ENCODE measurements at regions not wholly inside any gene's neighbourhood (a gene's known extent, or its start where the extent isn't known, plus 50 kb on each side); places are given as distances from the start of the nearest gene placed in this dataset.

GRCh38 chr5:54403121-54403520 is 52.4 kb upstream of the HSPB3 start:
- Histone ChIP-seq H3K27ac (ENCODE audit: low read depth in 1 of 2, low read length in 2 of 2) (no peak overlapping the region), H3K4me1 (ENCODE audit: control insufficient read depth in 4 of 4, insufficient read depth in 4 of 4, low read length in 3 of 4) (no peaks in the 10 kb centered on the region), H3K27me3 (ENCODE audit: control insufficient read depth in 4 of 4, insufficient read depth in 4 of 4, low read length in 3 of 4) (no peaks in the 10 kb centered on the region), H3K4me3 (ENCODE audit: low read depth in 1 of 3, low read length in 3 of 3) (no peak overlapping the region), H3K9ac (ENCODE audit: low read depth in 1 of 2, low read length in 2 of 2) (no peak overlapping the region), H3K9me3 (ENCODE audit: control insufficient read depth in 4 of 4, low read length in 3 of 4) (no peaks in the 10 kb centered on the region), H3K36me3 (ENCODE audit: control insufficient read depth in 4 of 4, insufficient read depth in 3 of 4, low read depth in 1 of 4, low read length in 3 of 4) (no peaks in the 10 kb centered on the region)
- WGBS = 96% methylated on average over 2 of the region's 2 CpGs
- DNase-seq (ENCODE audit: low spot score) = no peak
- no peak for TF ChIP-seq ATF3 (IDR thresholded peaks at IDR 0.05)
- TF ChIP-seq CTCF (IDR thresholded peaks at IDR 0.05; ENCODE audit: low read depth, low read length, missing input control) = no peak
- no peak for TF ChIP-seq RXRA (IDR thresholded peaks at IDR 0.05)
- no peak for TF ChIP-seq HNF4A (conservative IDR thresholded peaks at IDR 0.05)
- no peak for TF ChIP-seq RAD21 (IDR thresholded peaks at IDR 0.05)
- TF ChIP-seq FOXA1 (IDR thresholded peaks at IDR 0.05) = no peak
- TF ChIP-seq MAX (IDR thresholded peaks at IDR 0.05) = no peak
- TF ChIP-seq JUND (IDR thresholded peaks at IDR 0.05) = no peak
- TF ChIP-seq TAF1 (conservative IDR thresholded peaks at IDR 0.05) = no peak
- TF ChIP-seq SP1 (IDR thresholded peaks at IDR 0.05) = no peak
- no peak for TF ChIP-seq EGR1 (IDR thresholded peaks at IDR 0.05; ENCODE audit: low read depth in 2 of 2)
- no peak for TF ChIP-seq GABPA (IDR thresholded peaks at IDR 0.05 in 1 of 2, conservative IDR thresholded peaks at IDR 0.05 in 1 of 2)
- no peak for TF ChIP-seq ZBTB33 (IDR thresholded peaks at IDR 0.05)
- TF ChIP-seq YY1 (IDR thresholded peaks at IDR 0.05) = no peak
- TF ChIP-seq HNF4G (IDR thresholded peaks at IDR 0.05) = no peak
- TF ChIP-seq FOXA2 (IDR thresholded peaks at IDR 0.05) = no peak
- TF ChIP-seq NR2F2 (IDR thresholded peaks at IDR 0.05) = no peak
- no peak for TF ChIP-seq REST (IDR thresholded peaks at IDR 0.05)
